NCI-H1105 (cell line): ENCODE measurements at regions not wholly inside any gene's neighbourhood (a gene's known extent, or its start where the extent isn't known, plus 50 kb on each side); places are given as distances from the start of the nearest gene placed in this dataset.

Experiments
- DNase-seq: peaks from one replicate; lab custom pipeline; 2025; lab: John Stamatoyannopoulos, UW

GRCh38 chr6:165822501-165822900, 159.5 kb upstream of the PDE10A start:
- no peak for DNase-seq

DNA sequence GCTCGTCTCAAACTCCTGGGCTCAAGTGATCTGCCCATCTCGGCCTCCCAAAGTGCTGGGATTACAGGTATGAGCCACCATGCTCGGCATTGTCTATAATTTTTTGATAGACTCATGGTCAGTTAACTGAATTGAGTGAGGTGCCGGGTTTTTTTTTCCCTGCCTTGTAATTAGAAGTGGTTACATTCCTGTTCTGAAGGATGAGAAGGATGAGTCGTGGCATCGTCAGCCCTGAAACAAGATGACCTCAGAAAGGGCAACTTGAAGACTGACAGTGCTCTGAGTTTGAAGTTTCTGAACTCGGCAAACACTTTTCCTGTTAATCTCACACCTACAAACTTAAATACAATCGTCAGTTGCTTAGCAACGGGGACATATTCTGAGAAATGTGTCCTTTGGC, 158.7 kb upstream of the PDE10A start:
- no peak for DNase-seq

DNA sequence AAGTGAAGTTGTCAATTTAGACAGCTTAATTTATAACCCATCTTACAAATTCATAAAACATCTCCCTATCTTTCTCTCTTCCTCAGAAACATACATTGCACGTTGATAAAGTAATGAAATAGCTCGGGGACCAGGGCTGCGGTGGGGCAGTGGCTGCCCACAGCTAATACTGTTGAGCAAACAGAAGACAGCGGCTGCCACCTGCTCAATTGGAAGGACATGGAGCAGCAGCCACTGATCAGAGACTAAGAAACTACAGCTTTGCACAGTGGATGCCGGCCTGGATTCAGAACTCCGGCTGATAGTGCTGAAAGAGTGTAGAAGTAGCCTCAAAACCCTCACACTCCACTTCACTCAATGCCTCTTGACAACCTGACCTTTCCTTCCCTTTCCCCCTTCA, 157.9 kb upstream of the PDE10A start:
- DNase-seq: no peak

DNA sequence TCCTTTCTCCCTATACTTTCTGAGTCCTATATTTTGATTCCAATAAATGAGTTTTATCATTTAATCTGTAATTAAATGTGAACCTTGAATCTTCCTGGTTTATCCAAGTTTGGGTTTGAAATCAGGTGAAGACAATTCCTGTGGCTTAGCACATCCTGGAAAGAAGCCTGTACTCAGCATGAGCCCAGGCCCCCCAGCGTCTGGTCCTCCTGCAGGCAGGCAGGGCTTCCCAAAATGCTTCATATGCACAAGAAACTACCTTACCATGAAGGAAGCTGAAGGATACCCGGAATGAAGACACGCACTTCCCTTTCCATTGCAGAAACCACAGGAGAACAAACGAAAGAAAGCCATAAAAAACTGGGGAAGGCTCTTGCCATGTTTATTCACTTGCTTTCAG, 157.4 kb upstream of the PDE10A start:
- no peak for DNase-seq

DNA sequence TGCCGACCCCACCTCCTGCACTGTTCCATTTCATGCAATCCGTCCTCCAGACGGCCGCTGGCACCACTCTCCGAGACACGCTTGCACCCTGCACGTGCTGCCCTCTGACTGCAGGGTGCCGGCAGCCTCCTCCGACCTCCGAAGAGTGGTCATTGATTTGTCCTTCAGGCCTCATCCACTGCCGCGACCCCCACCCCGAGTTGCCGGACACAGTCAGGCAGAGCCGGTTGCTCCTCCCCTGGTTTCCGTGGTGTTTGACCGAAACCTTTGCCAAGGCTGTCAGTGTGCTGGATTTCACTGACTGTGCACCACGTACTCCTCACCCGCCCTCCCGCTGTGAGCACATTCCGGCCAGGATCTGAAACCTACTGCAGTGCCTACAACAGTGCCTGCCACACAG, 156.4 kb upstream of the PDE10A start:
- DNase-seq: no peak

- no peak for DNase-seq
Measured at GRCh38 chr6:165818200-165818599, 155.2 kb upstream of the PDE10A start.

GRCh38 chr6:165817771-165818170, 154.7 kb upstream of the PDE10A start:
- DNase-seq: no peak

DNA sequence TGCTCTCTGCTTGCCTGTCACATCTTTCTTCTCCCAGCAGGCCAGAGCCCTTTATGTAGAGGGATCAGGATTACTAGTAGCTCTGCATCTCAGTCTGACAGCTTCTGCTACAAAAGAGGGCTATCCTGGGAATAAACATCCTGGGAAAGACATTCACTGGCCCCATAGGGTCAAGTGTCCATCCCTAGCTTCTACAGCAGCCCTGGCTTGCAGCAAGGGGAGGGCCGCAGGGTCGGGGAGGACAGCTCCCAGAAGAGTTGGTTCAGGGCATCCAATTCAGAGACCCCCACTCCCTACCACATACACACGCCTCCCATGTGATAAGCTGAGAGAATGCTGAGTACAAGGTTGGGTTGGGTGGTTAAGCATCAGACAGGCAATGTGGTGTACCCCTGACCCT, 154.1 kb upstream of the PDE10A start:
- no peak for DNase-seq

GRCh38 chr6:165814679-165815078, 151.6 kb upstream of the PDE10A start:
- DNase-seq: no peak

- no peak for DNase-seq
Measured at GRCh38 chr6:165811512-165811911, 148.5 kb upstream of the PDE10A start.

DNA sequence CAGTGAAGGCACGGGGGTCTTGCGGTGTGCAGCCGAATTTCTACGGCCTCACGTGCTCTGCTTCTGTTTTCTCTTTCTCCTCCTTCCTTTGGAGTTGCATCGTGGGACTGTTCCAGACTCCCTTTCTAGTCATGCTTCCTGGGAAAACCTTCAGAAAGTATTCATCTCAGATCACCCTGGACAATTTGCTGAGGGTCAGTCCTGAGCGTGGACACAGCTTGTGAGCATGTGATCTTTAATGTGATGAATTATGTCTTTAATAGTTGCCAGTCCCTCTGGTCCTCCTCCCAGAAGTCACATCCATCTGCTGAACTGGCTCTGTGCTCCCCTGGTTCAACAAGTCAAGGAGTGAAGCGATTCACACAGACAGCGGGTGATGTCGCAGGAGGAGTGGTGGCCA, 145.0 kb upstream of the PDE10A start:
- DNase-seq: no peak

DNA sequence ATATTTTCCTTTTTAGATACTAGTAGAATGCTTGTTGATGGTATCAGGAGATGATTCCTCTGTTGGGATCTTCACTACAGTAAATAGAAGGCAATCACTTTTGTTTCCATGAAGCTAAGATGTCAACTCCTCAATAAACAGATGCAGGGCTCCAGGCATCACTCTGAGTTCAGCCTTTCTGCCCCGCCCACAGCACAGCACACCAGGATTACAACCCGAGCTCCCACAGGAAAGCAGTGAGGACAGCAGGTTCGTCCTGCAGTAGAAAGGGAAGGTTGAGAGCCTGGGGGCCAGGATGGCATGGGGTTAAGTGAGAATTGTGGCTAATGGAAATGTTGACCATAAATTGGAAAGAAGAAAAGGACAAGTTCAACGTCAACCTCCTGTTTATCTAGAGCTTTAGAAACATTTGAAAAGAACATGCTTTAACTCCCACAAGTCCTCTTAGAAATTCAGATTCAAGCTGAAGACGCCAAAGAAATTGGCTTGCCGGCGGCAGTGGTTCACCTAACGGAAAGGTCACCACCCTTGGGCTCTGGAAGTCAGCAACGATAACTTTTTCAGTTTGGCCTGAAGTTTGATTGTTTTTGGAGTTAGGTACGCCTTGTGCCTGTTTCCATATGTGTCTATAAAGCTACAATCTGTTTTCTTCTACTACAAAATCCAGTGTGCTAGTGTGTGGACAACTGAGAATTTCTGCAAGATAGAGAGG, 144.4 kb upstream of the PDE10A start:
- DNase-seq: no peak

GRCh38 chr6:165806126-165806810, 143.2 kb upstream of the PDE10A start:
- no peak for DNase-seq

- no peak for DNase-seq
Measured at GRCh38 chr6:165805636-165806035, 142.6 kb upstream of the PDE10A start.

- DNase-seq: no peak
Measured at GRCh38 chr6:165805067-165805555, 142.1 kb upstream of the PDE10A start.

- DNase-seq: no peak
Measured at GRCh38 chr6:165804331-165805066, 141.5 kb upstream of the PDE10A start.

- no peak for DNase-seq
Measured at GRCh38 chr6:165800337-165800736, 137.3 kb upstream of the PDE10A start.

DNA sequence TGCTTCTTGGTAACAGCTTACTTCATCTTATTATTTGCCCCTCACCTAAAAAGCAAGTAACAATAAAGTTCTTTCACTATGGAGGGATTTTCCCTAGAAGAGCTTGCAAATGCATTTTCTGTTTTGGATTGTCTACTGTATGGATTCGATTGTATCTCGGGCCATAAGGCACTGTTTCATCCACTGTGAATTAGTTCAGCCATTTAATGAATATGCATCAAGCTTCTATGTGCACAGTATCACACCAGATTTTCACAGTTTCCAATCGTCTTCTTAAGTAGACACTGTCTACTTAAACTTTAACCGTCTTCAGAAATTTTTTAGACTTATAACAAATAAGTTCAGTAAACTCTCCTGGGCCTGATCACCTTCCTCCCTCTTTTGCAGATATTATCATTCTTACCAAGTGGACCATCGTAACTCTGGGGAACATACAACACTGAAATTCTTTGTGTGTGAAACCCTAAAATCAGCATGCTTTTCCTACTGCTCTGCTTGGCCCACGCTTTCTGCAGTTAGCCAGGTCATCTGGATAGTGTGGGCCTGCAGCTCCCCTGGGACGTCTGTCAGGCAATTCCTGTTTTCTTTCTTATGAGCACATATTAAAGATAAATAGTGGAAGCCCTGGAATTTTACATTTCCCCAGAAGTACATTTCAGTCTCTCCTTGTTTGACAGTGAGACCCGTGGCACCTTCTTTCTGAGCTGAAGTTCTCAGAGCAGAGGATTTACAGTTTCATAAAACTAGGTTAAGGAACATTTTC, 136.5 kb upstream of the PDE10A start:
- DNase-seq: no peak

- no peak for DNase-seq
Measured at GRCh38 chr6:165798991-165799390, 135.9 kb upstream of the PDE10A start.

DNA sequence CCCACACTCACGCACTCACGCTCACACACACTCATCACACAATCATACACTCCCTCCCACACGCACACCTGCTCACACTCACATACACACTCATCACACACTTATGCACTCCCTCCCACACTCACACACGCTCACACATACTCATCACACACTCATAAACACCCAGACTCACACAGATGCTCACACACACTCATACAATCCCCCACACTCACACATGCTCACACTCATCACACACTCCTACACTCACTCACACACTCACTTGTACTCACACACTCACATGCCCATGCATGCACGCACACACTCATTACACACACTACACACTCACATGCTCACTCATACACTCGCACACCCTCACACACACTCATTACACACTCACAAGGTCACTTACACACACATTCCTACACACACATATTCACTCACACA, 131.1 kb upstream of the PDE10A start:
- no peak for DNase-seq

- no peak for DNase-seq
Measured at GRCh38 chr6:165793287-165793825, 130.3 kb upstream of the PDE10A start.

DNA sequence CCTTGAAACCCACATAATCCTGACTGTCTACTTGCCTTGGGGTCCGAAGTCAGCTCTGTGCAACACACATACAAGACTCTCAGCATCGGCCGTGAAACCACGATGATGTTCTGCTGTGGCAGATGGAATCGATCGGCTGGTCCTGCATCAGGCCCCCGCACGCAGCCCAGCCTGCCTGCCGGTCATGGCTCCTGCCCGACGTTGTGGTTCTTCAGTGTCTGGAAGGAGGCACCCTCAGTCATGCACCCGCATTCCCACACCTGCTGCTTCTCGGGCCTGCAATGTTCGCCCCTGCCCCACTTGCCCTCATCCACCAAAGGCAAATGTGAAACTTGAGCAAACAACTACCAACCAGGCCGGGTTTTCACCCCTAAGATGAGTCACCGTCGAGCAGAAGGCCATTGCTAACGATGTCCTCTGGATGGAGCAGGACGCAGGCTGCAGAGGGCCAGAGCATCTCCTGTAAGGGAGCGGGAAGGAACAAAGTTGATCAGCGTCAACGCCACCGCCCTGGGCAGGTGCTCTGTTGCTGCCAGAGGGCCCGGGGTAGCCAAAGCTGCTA, 128.9 kb upstream of the PDE10A start:
- DNase-seq: no peak
